Lower leg skin (tissue), 4 donors: ENCODE measurements at regions not wholly inside any gene's neighbourhood (a gene's known extent, or its start where the extent isn't known, plus 50 kb on each side); places are given as distances from the start of the nearest gene placed in this dataset.

ENCODE experiments used
- DNase-seq, 2 donors: peaks; one replicate each; pipeline ENCODE4 v3.0.0-alpha.2; 2019; ENCODE audit warnings: low spot score in 2 of 2
- H3K4me3 ChIP-seq: fragments of 200-600 bp; sonication (generic); 2 replicates; pipeline ENCODE4 v1.5.1; 2017; ENCODE audit warnings: mild to moderate bottlenecking, low read depth; ENCODE audit not compliant: poor library complexity, severe bottlenecking
- CTCF ChIP-seq, 3 donors: fragments of 450-650 bp; IDR thresholded peaks; one replicate each; pipeline ENCODE4 v1.5.1; 2016; ENCODE audit warnings: antibody characterized with exemption in 3 of 3, mild to moderate bottlenecking in 3 of 3, moderate library complexity in 2 of 3
- POLR2A ChIP-seq, 2 donors: fragments of 450-650 bp; IDR thresholded peaks; one replicate each; pipeline ENCODE4 v1.6.1; 2016 to 2017; ENCODE audit warnings: antibody characterized with exemption in 2 of 2, mild to moderate bottlenecking in 1 of 2, moderate library complexity in 1 of 2
- WGBS, 2 donors: methylation state at CpG; one replicate each; pipeline ENCODE4 v1.1.5; 2018; 5-methylcytosine and 5-hydroxymethylcytosine counted together
- intact Hi-C: fragments of 100-400 bp; cut with DNase I; formaldehyde crosslinking; loops from one replicate; pipeline ENCODE4 v1.15.0; 2023; ENCODE audit warnings: low total_unique reads

GRCh38 chr18:41226911-41227310 is 728.1 kb upstream of the PIK3C3 start:
- H3K4me3 ChIP-seq, result no peak overlapping the region
- WGBS, 2 donors, result 80 to 84% methylated on average over 4 of the region's 4 CpGs
- intact Hi-C loops, result no loop called here
- TF ChIP-seq POLR2A (IDR thresholded peaks at IDR 0.05), result no peak
- no peak for TF ChIP-seq CTCF (IDR thresholded peaks at IDR 0.05)
- DNase-seq, result no peak

DNA sequence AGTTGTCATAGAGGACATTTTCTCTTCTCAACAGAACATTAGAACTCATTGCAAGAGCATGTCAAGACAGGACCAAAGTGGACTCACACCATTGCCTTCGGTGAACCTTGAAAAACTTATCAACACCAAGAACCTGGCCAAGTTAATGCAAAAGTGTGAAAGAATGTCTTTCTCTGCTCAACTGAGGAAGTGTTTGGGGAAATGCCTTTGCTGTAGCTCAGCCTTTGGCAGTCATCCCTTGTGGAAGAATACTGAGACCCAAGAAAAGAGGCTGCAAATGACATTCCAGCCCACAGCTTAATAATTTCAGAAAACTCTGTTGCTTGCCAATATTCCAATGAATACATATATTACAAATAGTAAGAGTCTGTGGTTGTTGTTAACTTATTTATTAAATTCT is 728.8 kb upstream of the PIK3C3 start:
- no peak overlapping the region for H3K4me3 ChIP-seq
- intact Hi-C loops, result no loop called here
- WGBS, 2 donors, result 32 to 46% methylated on average over 1 of the region's 1 CpG
- no peak for DNase-seq
- TF ChIP-seq CTCF (IDR thresholded peaks at IDR 0.05) (no peak), POLR2A (IDR thresholded peaks at IDR 0.05) (no peak)

- TF ChIP-seq CTCF (IDR thresholded peaks at IDR 0.05), result no peak
- TF ChIP-seq POLR2A (IDR thresholded peaks at IDR 0.05), result no peak
- no peak overlapping the region for H3K4me3 ChIP-seq
- intact Hi-C loops, result no loop called here
- DNase-seq, result no peak
- 60 to 66% methylated on average over 4 of the region's 4 CpGs for WGBS, 2 donors
Observed at GRCh38 chr18:41216341-41217003, 738.6 kb upstream of the PIK3C3 start.

DNA sequence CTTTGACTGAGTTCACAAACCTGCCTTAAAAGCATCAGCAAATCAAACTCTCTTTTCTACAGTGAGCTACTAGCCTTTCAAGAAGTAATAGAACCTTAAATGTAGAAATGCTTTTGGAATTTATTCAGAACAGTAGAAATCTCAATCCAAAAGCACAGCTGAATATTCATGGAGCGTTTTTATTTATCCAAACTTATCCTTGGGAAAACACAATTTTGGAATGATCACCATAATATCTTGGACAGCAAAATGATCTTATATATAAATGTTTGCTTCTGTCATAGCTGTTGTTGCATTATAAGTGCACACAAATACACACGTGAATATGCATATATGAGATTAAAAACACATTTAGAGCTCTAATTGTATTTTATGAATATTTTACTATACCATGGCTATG is 747.3 kb upstream of the PIK3C3 start:
- intact Hi-C loops, result no loop called here
- no peak for DNase-seq
- no peak for TF ChIP-seq POLR2A (IDR thresholded peaks at IDR 0.05)
- TF ChIP-seq CTCF (IDR thresholded peaks at IDR 0.05), result no peak
- WGBS, 2 donors, result 70 to 78% methylated on average over 2 of the region's 2 CpGs
- no peak overlapping the region for H3K4me3 ChIP-seq

GRCh38 chr18:41206341-41206830 is 748.6 kb upstream of the PIK3C3 start:
- intact Hi-C loops, result no loop called here

More at GRCh38 chr18:41206341-41206830, 748.6 kb upstream of the PIK3C3 start:
- 50 to 77% methylated on average over 4 of the region's 4 CpGs for WGBS, 2 donors
- TF ChIP-seq POLR2A (IDR thresholded peaks at IDR 0.05), result no peak
- no peak for TF ChIP-seq CTCF (IDR thresholded peaks at IDR 0.05)
- no peak overlapping the region for H3K4me3 ChIP-seq
- DNase-seq, result no peak
